Nephron progenitor cell (in vitro differentiated cells): ENCODE measurements at regions not wholly inside any gene's neighbourhood (a gene's known extent, or its start where the extent isn't known, plus 50 kb on each side); places are given as distances from the start of the nearest gene placed in this dataset.

Experiments
- DNase-seq: peaks from one replicate; pipeline ENCODE4 v3.0.0; 2021
- H3K27ac Mint-ChIP-seq: 2 replicates; pipeline ENCODE4 v1.8.0; 2021; ENCODE audit warnings: mild to moderate bottlenecking, moderate library complexity, mixed read lengths
- H3K27me3 Mint-ChIP-seq: 2 replicates; pipeline ENCODE4 v1.8.0; 2021; ENCODE audit warnings: mild to moderate bottlenecking, low read depth, mixed read lengths; ENCODE audit not compliant: poor library complexity
- H3K36me3 Mint-ChIP-seq: 2 replicates; pipeline ENCODE4 v1.8.0; 2021; ENCODE audit warnings: low read depth, mixed read lengths
- H3K4me1 Mint-ChIP-seq: 2 replicates; pipeline ENCODE4 v1.8.0; 2021; ENCODE audit warnings: mixed read lengths
- H3K4me3 Mint-ChIP-seq: 2 replicates; pipeline ENCODE4 v1.8.0; 2021; ENCODE audit warnings: mild to moderate bottlenecking, moderate library complexity, mixed read lengths
- H3K9me3 Mint-ChIP-seq: 2 replicates; pipeline ENCODE4 v1.8.0; 2021; ENCODE audit warnings: mild to moderate bottlenecking, moderate library complexity, mixed read lengths
- TF ChIP-seq, protein P1 (sequence below): fragments of 200-600 bp; sonication (generic); IDR thresholded peaks from 2 replicates; pipeline ENCODE4 v1.5.0; 2021; ENCODE audit warnings: antibody characterized with exemption

- DNase-seq = no peak
- Mint-ChIP-seq H3K27ac (no peak overlapping the region), H3K4me1 (peaks cover 7% of the 10 kb centered on the region), H3K9me3 (peaks cover 16% of the 10 kb centered on the region), H3K36me3 (no peaks in the 10 kb centered on the region), H3K4me3 (no peak overlapping the region), H3K27me3 (peaks cover 6% of the 10 kb centered on the region)
- TF ChIP-seq, protein P1, sequence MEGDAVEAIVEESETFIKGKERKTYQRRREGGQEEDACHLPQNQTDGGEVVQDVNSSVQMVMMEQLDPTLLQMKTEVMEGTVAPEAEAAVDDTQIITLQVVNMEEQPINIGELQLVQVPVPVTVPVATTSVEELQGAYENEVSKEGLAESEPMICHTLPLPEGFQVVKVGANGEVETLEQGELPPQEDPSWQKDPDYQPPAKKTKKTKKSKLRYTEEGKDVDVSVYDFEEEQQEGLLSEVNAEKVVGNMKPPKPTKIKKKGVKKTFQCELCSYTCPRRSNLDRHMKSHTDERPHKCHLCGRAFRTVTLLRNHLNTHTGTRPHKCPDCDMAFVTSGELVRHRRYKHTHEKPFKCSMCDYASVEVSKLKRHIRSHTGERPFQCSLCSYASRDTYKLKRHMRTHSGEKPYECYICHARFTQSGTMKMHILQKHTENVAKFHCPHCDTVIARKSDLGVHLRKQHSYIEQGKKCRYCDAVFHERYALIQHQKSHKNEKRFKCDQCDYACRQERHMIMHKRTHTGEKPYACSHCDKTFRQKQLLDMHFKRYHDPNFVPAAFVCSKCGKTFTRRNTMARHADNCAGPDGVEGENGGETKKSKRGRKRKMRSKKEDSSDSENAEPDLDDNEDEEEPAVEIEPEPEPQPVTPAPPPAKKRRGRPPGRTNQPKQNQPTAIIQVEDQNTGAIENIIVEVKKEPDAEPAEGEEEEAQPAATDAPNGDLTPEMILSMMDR = no peak
These were observed 101.1 kb downstream of the S1PR1 start for GRCh38 chr1:101337968-101338367.

GRCh38 chr1:101338714-101339430 lies 102.1 kb downstream of the S1PR1 start:
- H3K9me3 Mint-ChIP-seq = peaks cover 21% of the 10 kb centered on the region
- DNase-seq = no peak
- TF ChIP-seq, protein P1 = no peak
- no peaks in the 10 kb centered on the region for H3K36me3 Mint-ChIP-seq
- peaks cover 6% of the 10 kb centered on the region for H3K27me3 Mint-ChIP-seq
- H3K4me1 Mint-ChIP-seq = no peaks in the 10 kb centered on the region
- H3K27ac Mint-ChIP-seq = no peak overlapping the region
- no peak overlapping the region for H3K4me3 Mint-ChIP-seq

GRCh38 chr1:101344745-101345144 lies 107.9 kb downstream of the S1PR1 start:
- TF ChIP-seq, protein P1 = no peak
- no peak for DNase-seq
- H3K36me3 Mint-ChIP-seq = no peaks in the 10 kb centered on the region
- no peak overlapping the region for H3K4me3 Mint-ChIP-seq
- no peak overlapping the region for H3K27ac Mint-ChIP-seq
- H3K9me3 Mint-ChIP-seq = peaks cover 17% of the 10 kb centered on the region
- peaks cover 6% of the 10 kb centered on the region for H3K27me3 Mint-ChIP-seq
- H3K4me1 Mint-ChIP-seq = no peaks in the 10 kb centered on the region

GRCh38 chr1:101346419-101346818 lies 109.6 kb downstream of the S1PR1 start:
- H3K36me3 Mint-ChIP-seq = no peaks in the 10 kb centered on the region
- no peak for DNase-seq
- peaks cover 14% of the 10 kb centered on the region for H3K9me3 Mint-ChIP-seq

DNA sequence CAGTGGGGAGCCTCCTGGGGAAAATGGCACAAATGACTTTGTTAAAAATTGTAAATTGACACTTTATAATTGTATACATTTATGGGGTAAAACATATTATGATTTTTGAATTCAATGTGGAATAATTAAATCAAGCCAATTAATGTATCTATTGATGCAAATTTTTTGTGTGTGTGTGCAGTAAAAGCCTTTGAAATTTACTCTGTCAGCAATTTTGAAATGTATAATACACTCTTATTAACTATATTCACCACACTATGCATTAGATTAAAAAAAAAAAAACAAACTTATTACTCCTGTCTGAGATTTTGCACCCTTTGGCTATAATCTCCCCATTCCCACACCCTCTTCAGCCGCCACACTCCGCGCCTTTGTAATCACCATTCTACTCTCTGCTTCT lies 119.2 kb downstream of the S1PR1 start:
- Mint-ChIP-seq H3K36me3 (no peaks in the 10 kb centered on the region), H3K9me3 (peaks cover under 1% of the 10 kb centered on the region), H3K27me3 (no peaks in the 10 kb centered on the region), H3K4me1 (peaks cover 9% of the 10 kb centered on the region), H3K4me3 (no peak overlapping the region), H3K27ac (no peak overlapping the region)
- no peak for DNase-seq
- TF ChIP-seq, protein P1 = no peak

More at GRCh38 chr1:101346419-101346818, 109.6 kb downstream of the S1PR1 start:
- Mint-ChIP-seq H3K4me1 (no peaks in the 10 kb centered on the region), H3K4me3 (no peak overlapping the region), H3K27ac (no peak overlapping the region), H3K27me3 (peaks cover 3% of the 10 kb centered on the region)
- TF ChIP-seq, protein P1 = no peak
